Panc1 (cell line): ENCODE measurements at regions not wholly inside any gene's neighbourhood (a gene's known extent, or its start where the extent isn't known, plus 50 kb on each side); places are given as distances from the start of the nearest gene placed in this dataset.

Experiments
- ATAC-seq: fragments of 200-7000 bp; cut with Tn5 transposase; 2 replicates; pipeline ENCODE4 v1.9.1; 2020; ENCODE audit warnings: mild to moderate bottlenecking, moderate library complexity
- BruUV-seq: library from RNA; stranded (reverse); fragments of 400-500 nt; replicated peaks from 2 replicates; lab custom pipeline; 2021; lab: Mats Ljungman, UMichigan
- CTCF ChIA-PET: fragments of 300-600 bp; sonication (Branson Sonifier 250); formaldehyde crosslinking; loops from one replicate; lab custom pipeline; 2022; ENCODE audit warnings: antibody characterized with exemption; lab: Charles Lee
- POLR2A ChIA-PET: fragments of 300-600 bp; sonication (Branson Sonifier 250); formaldehyde crosslinking; loops from one replicate; lab custom pipeline; 2022; ENCODE audit warnings: antibody characterized with exemption; lab: Charles Lee
- DNase-seq: peaks from one replicate; pipeline ENCODE4 v3.0.0-alpha.2; 2010; ENCODE audit warnings: low read depth, low spot score
- H3K27ac ChIP-seq: 2 replicates; pipeline ENCODE4 v1.5.1; 2011; ENCODE audit warnings: mild to moderate bottlenecking, low read length, inconsistent platforms
- H3K27me3 ChIP-seq: fragments of 200-500 bp; sonication (Bioruptor generic); 2 replicates; pipeline ENCODE4 v1.6.0; 2014; ENCODE audit warnings: low read length, inconsistent platforms; ENCODE audit not compliant: control insufficient read depth, insufficient read depth
- H3K36me3 ChIP-seq: fragments of 200-500 bp; sonication (Bioruptor generic); 2 replicates; pipeline ENCODE4 v1.5.1; 2014; ENCODE audit warnings: inconsistent platforms, mild to moderate bottlenecking, low read length, moderate library complexity; ENCODE audit not compliant: control insufficient read depth, insufficient read depth
- H3K4me1 ChIP-seq: 2 replicates; pipeline ENCODE4 v1.5.1; 2011; ENCODE audit warnings: inconsistent platforms, mild to moderate bottlenecking, low read length, moderate library complexity; ENCODE audit not compliant: control insufficient read depth, insufficient read depth
- H3K4me3 ChIP-seq, 2 experiments: 2 replicates each; pipeline ENCODE4 v1.5.1; 2011 to 2012; ENCODE audit warnings: low read depth in 2 of 2, low read length in 2 of 2, mild to moderate bottlenecking in 2 of 2, inconsistent platforms in 1 of 2, moderate library complexity in 1 of 2
- H3K9me3 ChIP-seq: fragments of 200-500 bp; sonication (Bioruptor generic); 2 replicates; pipeline ENCODE4 v1.5.1; 2014; ENCODE audit warnings: low read depth, mild to moderate bottlenecking, inconsistent platforms, low read length, moderate library complexity; ENCODE audit not compliant: control insufficient read depth, insufficient read depth
- CTCF ChIP-seq: fragments of 450-650 bp; IDR thresholded peaks from 2 replicates; pipeline ENCODE4 v1.5.1; 2017; ENCODE audit warnings: mild to moderate bottlenecking
- POLR2AphosphoS5 ChIP-seq: IDR thresholded peaks from 2 replicates; pipeline ENCODE4 v1.6.1; 2012; ENCODE audit warnings: mild to moderate bottlenecking, low read depth, low read length, moderate library complexity
- REST ChIP-seq, 2 experiments: IDR thresholded peaks; 2 replicates each; pipeline ENCODE4 v1.6.1; 2011 to 2012; ENCODE audit warnings: low read depth in 2 of 2, control low read depth in 1 of 2, low read length in 1 of 2, mild to moderate bottlenecking in 1 of 2, moderate library complexity in 1 of 2; ENCODE audit not compliant: insufficient read depth in 1 of 2
- SIN3A ChIP-seq: IDR thresholded peaks from 2 replicates; pipeline ENCODE4 v1.6.1; 2012; ENCODE audit warnings: low read depth, mild to moderate bottlenecking, low read length, moderate library complexity, borderline replicate concordance; ENCODE audit not compliant: insufficient read depth
- TCF7L2 ChIP-seq: IDR thresholded peaks from 2 replicates; pipeline ENCODE4 v1.6.1; 2011; ENCODE audit warnings: mild to moderate bottlenecking, low read depth, low read length, inconsistent platforms
- in situ Hi-C: cut with HindIII; loops from 2 replicates; pipeline ENCODE4 v1.10.0; 2016; ENCODE audit warnings: low sequenced_read_pairs, low pct_unique_long_range_greater_than_20kb
- intact Hi-C: fragments of 100-400 bp; cut with micrococcal nuclease; formaldehyde crosslinking; loops from one replicate; pipeline ENCODE4 v1.10.0; 2022; ENCODE audit not compliant: unreplicated experiment

GRCh38 chr5:108530706-108531105, 148.8 kb upstream of the FBXL17 start:
- TF ChIP-seq TCF7L2 (no peak), SIN3A (no peak), CTCF (no peak), REST (IDR thresholded peaks at IDR 0.05; ENCODE audit: insufficient read depth in 1 of 2, low read depth in 2 of 2, low read length in 1 of 2) (no peak), POLR2AphosphoS5 (no peak)
- no peak overlapping the region for H3K4me3 ChIP-seq
- BruUV-seq, result no TSS peak
- ChIA-PET CTCF (no interaction called here), POLR2A (no interaction called here)
- in situ Hi-C loops, result no loop called here
- no peaks in the 10 kb centered on the region for H3K36me3 ChIP-seq
- intact Hi-C loops, result no loop called here
- ATAC-seq (no peak), DNase-seq (no peak)
- H3K4me1 ChIP-seq, result no peaks in the 10 kb centered on the region
- H3K27ac ChIP-seq, result no peak overlapping the region
- H3K27me3 ChIP-seq, result 0 out of 2 replicates have a peak, but pooled peaks cover 4% of the 10 kb centered on the region
- H3K9me3 ChIP-seq, result 0 out of 2 replicates have a peak, but pooled peaks cover 3% of the 10 kb centered on the region

- 0 out of 2 replicates have a peak, but pooled peaks cover 3% of the 10 kb centered on the region for H3K9me3 ChIP-seq
- BruUV-seq, result no TSS peak
- no peaks in the 10 kb centered on the region for H3K4me1 ChIP-seq
- ChIA-PET POLR2A (no interaction called here), CTCF (no interaction called here)
- H3K27me3 ChIP-seq, result no peaks in the 10 kb centered on the region
- H3K27ac ChIP-seq, result no peak overlapping the region
- no peak overlapping the region for H3K4me3 ChIP-seq
- TF ChIP-seq CTCF, result no peak
- intact Hi-C loops (no loop called here), in situ Hi-C loops (no loop called here)
- H3K36me3 ChIP-seq, result no peaks in the 10 kb centered on the region
- ATAC-seq, result no peak
- DNase-seq, result no peak
Observed at GRCh38 chr5:108529381-108529780, 147.5 kb upstream of the FBXL17 start.

- 0 out of 2 replicates have a peak, but pooled peaks cover 3% of the 10 kb centered on the region for H3K9me3 ChIP-seq
- no TSS peak for BruUV-seq
- intact Hi-C loops (no loop called here), in situ Hi-C loops (no loop called here)
- no peaks in the 10 kb centered on the region for H3K4me1 ChIP-seq
- H3K36me3 ChIP-seq, result no peaks in the 10 kb centered on the region
- POLR2A ChIA-PET, result no interaction called here
- ATAC-seq (no peak), DNase-seq (no peak)
- H3K27me3 ChIP-seq, result no peaks in the 10 kb centered on the region
- CTCF ChIA-PET, result no interaction called here
- no peak overlapping the region for H3K4me3 ChIP-seq
- H3K27ac ChIP-seq, result no peak overlapping the region
- TF ChIP-seq REST (IDR thresholded peaks at IDR 0.05; ENCODE audit: insufficient read depth in 1 of 2, low read depth in 2 of 2, low read length in 1 of 2) (no peak), TCF7L2 (no peak), CTCF (no peak), POLR2AphosphoS5 (no peak), SIN3A (no peak)
Observed at GRCh38 chr5:108528655-108529054, 146.8 kb upstream of the FBXL17 start.
